ENCODE measurements at regions not wholly inside any gene's neighbourhood (a gene's known extent, or its start where the extent isn't known, plus 50 kb on each side); places are given as distances from the start of the nearest gene placed in this dataset.

- DNase-seq (ENCODE audit: low spot score): no peak
- in situ Hi-C loops (cut with MboI; ENCODE audit: low sequenced_read_pairs, unreplicated experiment): no loop called here
- TF ChIP-seq, protein P1, sequence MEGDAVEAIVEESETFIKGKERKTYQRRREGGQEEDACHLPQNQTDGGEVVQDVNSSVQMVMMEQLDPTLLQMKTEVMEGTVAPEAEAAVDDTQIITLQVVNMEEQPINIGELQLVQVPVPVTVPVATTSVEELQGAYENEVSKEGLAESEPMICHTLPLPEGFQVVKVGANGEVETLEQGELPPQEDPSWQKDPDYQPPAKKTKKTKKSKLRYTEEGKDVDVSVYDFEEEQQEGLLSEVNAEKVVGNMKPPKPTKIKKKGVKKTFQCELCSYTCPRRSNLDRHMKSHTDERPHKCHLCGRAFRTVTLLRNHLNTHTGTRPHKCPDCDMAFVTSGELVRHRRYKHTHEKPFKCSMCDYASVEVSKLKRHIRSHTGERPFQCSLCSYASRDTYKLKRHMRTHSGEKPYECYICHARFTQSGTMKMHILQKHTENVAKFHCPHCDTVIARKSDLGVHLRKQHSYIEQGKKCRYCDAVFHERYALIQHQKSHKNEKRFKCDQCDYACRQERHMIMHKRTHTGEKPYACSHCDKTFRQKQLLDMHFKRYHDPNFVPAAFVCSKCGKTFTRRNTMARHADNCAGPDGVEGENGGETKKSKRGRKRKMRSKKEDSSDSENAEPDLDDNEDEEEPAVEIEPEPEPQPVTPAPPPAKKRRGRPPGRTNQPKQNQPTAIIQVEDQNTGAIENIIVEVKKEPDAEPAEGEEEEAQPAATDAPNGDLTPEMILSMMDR (IDR thresholded peaks at IDR 0.05; ENCODE audit: borderline replicate concordance, control extremely low read depth, extremely low read depth, insufficient read depth, missing control alignments): no peak
Observed at GRCh38 chr11:134513585-134514120, 101.6 kb upstream of the B3GAT1 start.

DNA sequence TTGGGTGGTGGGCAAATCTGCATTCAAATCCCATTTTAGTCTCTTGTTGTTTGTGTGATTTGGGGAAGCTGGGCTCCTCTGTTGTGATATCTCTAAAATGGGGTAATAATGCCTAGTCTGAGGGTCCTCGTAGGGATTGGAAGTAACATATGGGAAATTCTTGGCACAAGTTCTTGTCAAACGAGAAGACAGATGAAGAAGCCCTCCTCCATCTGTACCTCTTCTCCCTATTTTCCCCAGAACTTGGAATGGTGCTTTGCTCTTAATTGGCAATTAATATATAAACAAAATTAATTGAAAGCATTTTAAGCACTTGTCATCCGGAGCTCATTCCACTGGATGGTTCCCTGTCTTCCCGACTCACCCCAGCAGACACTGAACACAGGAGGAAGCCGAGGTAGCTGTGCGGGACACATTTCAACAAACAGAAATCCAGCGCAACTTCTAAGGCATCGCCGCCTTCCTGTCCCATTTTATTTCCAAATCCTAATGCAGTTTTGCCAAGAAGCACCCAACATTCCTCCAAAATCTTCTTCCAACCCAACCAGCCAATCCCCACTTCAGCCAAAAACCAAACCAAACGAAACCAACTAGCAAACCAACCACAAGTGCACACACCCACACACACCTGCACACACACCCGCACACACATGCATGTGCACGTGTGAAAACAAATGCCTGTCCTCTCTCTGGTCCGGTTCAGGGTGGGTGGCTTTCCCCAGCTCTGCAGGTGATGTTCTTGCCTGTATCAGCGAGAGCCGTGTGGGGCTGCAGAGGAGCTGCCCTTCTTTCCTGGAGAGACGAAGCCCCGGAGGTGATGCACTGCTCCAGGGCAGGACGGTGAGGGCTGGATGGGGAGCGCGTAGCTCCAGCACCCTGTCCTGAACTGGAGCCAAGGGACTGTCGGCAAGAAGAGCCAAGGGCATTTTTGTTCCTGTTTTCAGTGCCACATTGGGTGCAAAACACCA, 100.8 kb upstream of the B3GAT1 start:
- in situ Hi-C loops (cut with MboI; ENCODE audit: low sequenced_read_pairs, unreplicated experiment): no loop called here
- no peak for DNase-seq (ENCODE audit: low spot score)
- TF ChIP-seq, protein P1 (IDR thresholded peaks at IDR 0.05; ENCODE audit: borderline replicate concordance, control extremely low read depth, extremely low read depth, insufficient read depth, missing control alignments): no peak

DNA sequence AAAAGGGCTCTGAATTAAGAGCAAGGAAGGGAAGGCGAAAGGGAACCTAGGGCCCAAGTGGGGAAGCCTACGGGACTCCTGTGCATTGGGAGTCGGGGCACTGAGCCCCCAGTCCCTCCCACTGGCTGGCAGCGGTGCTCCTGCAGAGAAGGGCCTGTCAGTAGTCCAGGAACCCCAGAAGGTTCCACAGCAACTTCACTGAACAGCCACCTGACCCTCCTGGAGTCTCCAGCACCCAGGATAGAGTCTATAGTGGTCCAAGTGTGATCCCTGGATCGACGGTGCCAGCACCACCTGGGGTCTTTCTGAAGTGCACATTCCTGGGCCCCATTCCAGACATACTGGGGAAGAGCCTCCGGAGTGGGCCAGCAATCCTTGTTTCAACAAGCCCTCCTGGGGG, 100.0 kb upstream of the B3GAT1 start:
- no peak for DNase-seq (ENCODE audit: low spot score)
- in situ Hi-C loops (cut with MboI; ENCODE audit: low sequenced_read_pairs, unreplicated experiment): no loop called here
- TF ChIP-seq, protein P1 (IDR thresholded peaks at IDR 0.05; ENCODE audit: borderline replicate concordance, control extremely low read depth, extremely low read depth, insufficient read depth, missing control alignments): no peak

DNA sequence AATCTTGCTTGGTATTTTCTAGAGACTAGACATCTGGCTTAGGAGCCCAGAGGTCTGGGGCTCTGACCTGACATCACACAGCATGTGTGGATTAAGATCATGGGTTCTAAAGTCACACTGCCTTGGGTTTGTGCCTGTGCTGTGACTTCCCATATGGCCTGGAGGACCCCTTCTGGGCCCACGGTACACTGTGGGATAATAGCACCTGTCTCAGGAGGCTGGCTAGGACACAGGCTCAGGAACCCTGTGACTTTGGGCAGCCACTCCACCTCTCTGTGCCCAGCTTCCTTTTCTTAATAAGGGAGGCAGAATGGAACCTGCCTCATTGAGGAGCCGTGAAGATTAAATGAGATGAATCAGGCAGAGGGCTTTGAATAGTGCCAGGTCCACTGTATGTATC, 99.2 kb upstream of the B3GAT1 start:
- TF ChIP-seq, protein P1 (IDR thresholded peaks at IDR 0.05; ENCODE audit: borderline replicate concordance, control extremely low read depth, extremely low read depth, insufficient read depth, missing control alignments): no peak
- no peak for DNase-seq (ENCODE audit: low spot score)
- in situ Hi-C loops (cut with MboI; ENCODE audit: low sequenced_read_pairs, unreplicated experiment): no loop called here

DNA sequence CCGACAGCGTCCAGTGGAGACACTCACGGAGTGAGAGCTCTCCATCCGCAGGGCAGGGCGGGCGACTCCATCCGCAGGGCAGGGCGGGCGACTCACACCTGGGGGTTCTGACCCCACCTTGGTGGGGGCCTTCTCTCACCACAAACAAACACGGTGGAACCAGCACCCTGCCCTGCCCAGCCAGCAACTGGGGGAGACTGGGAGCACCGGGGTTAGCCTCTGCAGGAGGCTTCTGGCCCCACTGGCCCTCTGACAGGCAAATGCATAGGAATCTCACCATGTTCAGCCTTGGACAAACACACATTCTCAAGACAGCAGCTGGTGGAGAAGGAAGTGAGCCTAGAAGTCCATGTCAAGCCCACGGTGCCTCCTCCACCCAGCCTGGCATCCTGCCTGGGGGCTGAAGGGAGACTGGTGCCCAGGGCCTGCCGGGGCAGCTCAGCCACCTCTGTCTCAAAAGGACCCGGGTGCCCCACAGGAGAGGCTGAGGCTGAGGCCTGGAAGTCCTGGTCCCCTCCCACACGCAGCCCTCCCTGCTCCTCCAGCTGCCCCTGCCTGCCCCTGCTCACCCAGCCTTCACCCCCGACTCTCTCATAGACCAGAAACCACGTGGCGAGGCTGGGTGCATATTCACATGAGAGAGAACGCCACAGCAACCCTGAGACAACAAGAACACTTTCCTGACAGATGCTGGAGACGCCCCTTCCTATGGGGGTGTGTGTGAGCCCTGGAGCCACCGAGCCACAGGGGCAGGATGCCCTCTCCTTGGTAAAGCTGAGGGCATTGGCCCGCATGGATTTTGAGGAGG, 98.4 kb upstream of the B3GAT1 start:
- no peak for DNase-seq (ENCODE audit: low spot score)

More for the DNA sequence above, 98.4 kb upstream of the B3GAT1 start:
- in situ Hi-C loops (cut with MboI; ENCODE audit: low sequenced_read_pairs, unreplicated experiment): no loop called here
- TF ChIP-seq, protein P1 (IDR thresholded peaks at IDR 0.05; ENCODE audit: borderline replicate concordance, control extremely low read depth, extremely low read depth, insufficient read depth, missing control alignments): no peak

Measured in GM13976 (cell line).